ENCODE measurements at regions not wholly inside any gene's neighbourhood (a gene's known extent, or its start where the extent isn't known, plus 50 kb on each side); places are given as distances from the start of the nearest gene placed in this dataset.

- no peaks in the 10 kb centered on the region for H3K4me1 ChIP-seq
- DNase-seq (ENCODE audit: low spot score in 2 of 2), result no peak
- no peaks in the 10 kb centered on the region for H3K27me3 ChIP-seq (ENCODE audit: low read depth)
- H3K9me3 ChIP-seq, result no peaks in the 10 kb centered on the region
- H3K4me3 ChIP-seq, result no peak overlapping the region
- H3K36me3 ChIP-seq (replicated peaks), result no peaks in the 10 kb centered on the region
- in situ Hi-C loops (cut with MboI; ENCODE audit: low sequenced_read_pairs), result no loop called here
Measured at GRCh38 chr5:158285698-158286097, 426.8 kb upstream of the CLINT1 start.

GRCh38 chr5:158284242-158284641 lies 425.3 kb upstream of the CLINT1 start:
- no peaks in the 10 kb centered on the region for H3K36me3 ChIP-seq (replicated peaks)
- no peaks in the 10 kb centered on the region for H3K4me1 ChIP-seq
- no peaks in the 10 kb centered on the region for H3K27me3 ChIP-seq (ENCODE audit: low read depth)
- no peak overlapping the region for H3K4me3 ChIP-seq
- in situ Hi-C loops (cut with MboI; ENCODE audit: low sequenced_read_pairs), result no loop called here
- no peaks in the 10 kb centered on the region for H3K9me3 ChIP-seq
- no peak for DNase-seq (ENCODE audit: low spot score in 2 of 2)

DNA sequence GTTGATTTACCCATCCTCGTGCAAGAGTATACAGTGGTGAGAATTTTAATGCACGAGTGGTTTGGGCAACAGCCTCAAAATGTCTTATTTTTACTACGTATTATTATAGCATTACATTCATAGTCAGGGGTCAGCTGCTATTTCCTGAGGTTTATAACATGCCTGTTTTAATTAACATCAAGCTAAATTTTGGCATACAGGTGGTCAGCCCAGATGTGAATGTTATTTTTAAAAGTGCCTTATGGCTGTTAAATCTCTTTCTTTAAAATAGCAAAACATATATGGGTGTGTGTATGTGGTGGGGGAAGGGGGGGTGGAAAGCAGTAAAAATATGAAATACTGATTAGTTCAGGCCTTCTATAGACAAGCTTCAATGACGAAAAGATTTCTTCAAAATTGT lies 424.5 kb upstream of the CLINT1 start:
- DNase-seq (ENCODE audit: low spot score in 2 of 2), result no peak
- in situ Hi-C loops (cut with MboI; ENCODE audit: low sequenced_read_pairs), result no loop called here

GRCh38 chr5:158278216-158278925 lies 419.4 kb upstream of the CLINT1 start:
- no peaks in the 10 kb centered on the region for H3K36me3 ChIP-seq (replicated peaks)
- H3K9me3 ChIP-seq, result no peaks in the 10 kb centered on the region
- no peaks in the 10 kb centered on the region for H3K27me3 ChIP-seq (ENCODE audit: low read depth)
- DNase-seq (ENCODE audit: low spot score in 2 of 2), result no peak
- H3K4me3 ChIP-seq, result no peak overlapping the region
- H3K4me1 ChIP-seq, result no peaks in the 10 kb centered on the region
- in situ Hi-C loops (cut with MboI; ENCODE audit: low sequenced_read_pairs), result no loop called here

More for the DNA sequence above, 424.5 kb upstream of the CLINT1 start:
- no peaks in the 10 kb centered on the region for H3K36me3 ChIP-seq (replicated peaks)
- no peaks in the 10 kb centered on the region for H3K4me1 ChIP-seq
- H3K27me3 ChIP-seq (ENCODE audit: low read depth), result no peaks in the 10 kb centered on the region
- H3K9me3 ChIP-seq, result no peaks in the 10 kb centered on the region
- no peak overlapping the region for H3K4me3 ChIP-seq

DNA sequence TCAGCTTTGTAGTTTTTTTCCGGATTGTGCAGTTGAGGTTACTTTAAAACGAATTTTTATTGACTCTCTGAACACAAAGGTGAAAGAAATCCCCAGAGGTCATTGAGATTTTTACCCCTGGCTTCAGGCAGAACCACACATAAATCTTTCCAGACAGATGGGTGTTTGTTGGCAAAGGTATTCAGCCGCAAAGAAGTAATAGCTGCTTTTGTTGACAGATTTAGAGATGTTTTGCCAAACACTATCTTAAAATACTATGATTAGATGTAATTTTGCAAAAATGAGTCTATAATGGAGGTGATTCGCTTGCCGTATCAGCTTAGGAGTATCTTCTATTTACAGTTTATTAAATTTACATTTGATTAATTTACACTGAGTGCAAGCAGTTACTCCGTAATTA lies 418.3 kb upstream of the CLINT1 start:
- DNase-seq (ENCODE audit: low spot score in 2 of 2), result no peak
- Histone ChIP-seq H3K27me3 (ENCODE audit: low read depth) (no peaks in the 10 kb centered on the region), H3K36me3 (replicated peaks) (no peaks in the 10 kb centered on the region), H3K4me1 (no peaks in the 10 kb centered on the region), H3K9me3 (no peaks in the 10 kb centered on the region), H3K4me3 (no peak overlapping the region)
- in situ Hi-C loops (cut with MboI; ENCODE audit: low sequenced_read_pairs), result no loop called here

DNA sequence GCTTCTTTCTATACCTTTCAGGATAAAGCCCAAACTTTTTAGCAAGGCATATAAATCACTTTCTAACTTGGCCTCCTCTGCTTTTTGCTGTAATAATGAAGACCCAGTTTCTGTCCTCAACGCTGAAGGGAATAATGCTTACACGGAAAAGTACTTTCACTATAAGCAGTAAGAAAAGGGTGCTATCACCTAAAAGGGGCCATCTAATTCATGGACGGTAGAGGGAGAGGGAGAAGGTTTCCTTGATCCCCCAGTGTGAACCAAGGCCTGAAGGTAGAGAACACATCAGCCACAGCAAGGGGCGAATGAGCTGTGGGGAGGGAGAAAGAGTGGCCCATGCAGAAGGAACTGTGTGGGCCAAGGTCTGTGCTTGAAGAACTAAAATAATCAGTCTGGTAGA lies 417.7 kb upstream of the CLINT1 start:
- in situ Hi-C loops (cut with MboI; ENCODE audit: low sequenced_read_pairs), result no loop called here
- Histone ChIP-seq H3K4me1 (no peaks in the 10 kb centered on the region), H3K9me3 (no peaks in the 10 kb centered on the region), H3K36me3 (replicated peaks) (no peaks in the 10 kb centered on the region), H3K4me3 (no peak overlapping the region), H3K27me3 (ENCODE audit: low read depth) (no peaks in the 10 kb centered on the region)
- DNase-seq (ENCODE audit: low spot score in 2 of 2), result no peak

- Histone ChIP-seq H3K4me1 (no peaks in the 10 kb centered on the region), H3K27me3 (ENCODE audit: low read depth) (no peaks in the 10 kb centered on the region), H3K36me3 (replicated peaks) (no peaks in the 10 kb centered on the region), H3K9me3 (no peaks in the 10 kb centered on the region), H3K4me3 (no peak overlapping the region)
- in situ Hi-C loops (cut with MboI; ENCODE audit: low sequenced_read_pairs), result no loop called here
- no peak for DNase-seq (ENCODE audit: low spot score in 2 of 2)
Measured at GRCh38 chr5:158275511-158275910, 416.6 kb upstream of the CLINT1 start.

- no peak for DNase-seq (ENCODE audit: low spot score in 2 of 2)
- Histone ChIP-seq H3K9me3 (no peaks in the 10 kb centered on the region), H3K36me3 (replicated peaks) (no peaks in the 10 kb centered on the region), H3K4me3 (no peak overlapping the region), H3K4me1 (no peaks in the 10 kb centered on the region), H3K27me3 (ENCODE audit: low read depth) (no peaks in the 10 kb centered on the region)
- in situ Hi-C loops (cut with MboI; ENCODE audit: low sequenced_read_pairs), result no loop called here
Measured at GRCh38 chr5:158273035-158273434, 414.1 kb upstream of the CLINT1 start.

- H3K27me3 ChIP-seq (ENCODE audit: low read depth), result no peaks in the 10 kb centered on the region
- no peak overlapping the region for H3K4me3 ChIP-seq
- in situ Hi-C loops (cut with MboI; ENCODE audit: low sequenced_read_pairs), result no loop called here
- H3K9me3 ChIP-seq, result no peaks in the 10 kb centered on the region
- DNase-seq (ENCODE audit: low spot score in 2 of 2), result no peak
- no peaks in the 10 kb centered on the region for H3K36me3 ChIP-seq (replicated peaks)
- H3K4me1 ChIP-seq, result no peaks in the 10 kb centered on the region
Measured at GRCh38 chr5:158272409-158272808, 413.5 kb upstream of the CLINT1 start.

GRCh38 chr5:158270996-158271554 lies 412.1 kb upstream of the CLINT1 start:
- Histone ChIP-seq H3K4me1 (no peaks in the 10 kb centered on the region), H3K36me3 (replicated peaks) (no peaks in the 10 kb centered on the region), H3K27me3 (ENCODE audit: low read depth) (no peaks in the 10 kb centered on the region), H3K9me3 (no peaks in the 10 kb centered on the region), H3K4me3 (no peak overlapping the region)
- in situ Hi-C loops (cut with MboI; ENCODE audit: low sequenced_read_pairs), result no loop called here
- DNase-seq (ENCODE audit: low spot score in 2 of 2), result no peak

DNA sequence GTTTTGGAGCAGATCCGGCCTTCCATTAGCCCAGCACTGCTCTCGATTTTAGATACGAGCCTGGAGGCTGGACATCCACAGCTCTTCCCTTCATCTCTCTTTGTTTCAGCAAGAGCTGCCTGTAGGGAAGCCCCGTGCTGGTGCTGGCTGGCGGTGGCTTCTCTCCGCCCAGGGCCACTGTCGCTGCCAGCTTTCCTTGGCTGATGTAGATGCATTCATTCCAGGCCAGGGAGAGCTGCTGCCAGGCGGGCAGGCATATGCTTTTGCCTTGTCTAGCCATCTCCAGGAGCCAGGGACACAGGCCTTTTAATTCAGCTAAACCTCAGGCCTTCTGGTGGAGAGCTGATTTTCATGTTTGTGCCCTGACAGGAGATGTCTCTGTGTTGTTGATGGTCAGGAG lies 409.3 kb upstream of the CLINT1 start:
- in situ Hi-C loops (cut with MboI; ENCODE audit: low sequenced_read_pairs), result no loop called here
- Histone ChIP-seq H3K9me3 (no peaks in the 10 kb centered on the region), H3K36me3 (replicated peaks) (no peaks in the 10 kb centered on the region), H3K4me1 (no peaks in the 10 kb centered on the region), H3K27me3 (ENCODE audit: low read depth) (0 out of 2 replicates have a peak, but pooled peaks cover 5% of the 10 kb centered on the region), H3K4me3 (no peak overlapping the region)
- no peak for DNase-seq (ENCODE audit: low spot score in 2 of 2)

DNA sequence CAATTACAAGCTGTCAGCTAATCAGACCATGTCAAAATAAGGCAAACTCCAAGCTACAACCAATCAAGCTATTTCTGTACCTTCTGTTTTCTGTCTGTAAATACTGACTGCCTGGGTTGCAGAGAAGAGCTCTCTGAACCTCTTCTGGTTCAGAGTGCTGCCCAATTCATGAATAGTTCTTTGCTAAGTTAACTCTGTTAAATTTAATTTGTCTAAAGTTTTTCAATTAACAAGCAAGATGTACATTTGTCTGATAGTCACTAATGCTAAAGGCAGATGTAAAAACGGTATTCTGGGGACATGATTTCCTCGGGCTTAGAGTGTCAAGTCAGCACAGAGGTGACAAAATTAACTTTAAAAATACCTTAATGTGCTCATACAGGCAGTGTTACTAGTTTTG lies 408.3 kb upstream of the CLINT1 start:
- in situ Hi-C loops (cut with MboI; ENCODE audit: low sequenced_read_pairs), result no loop called here
- H3K36me3 ChIP-seq (replicated peaks), result no peaks in the 10 kb centered on the region
- no peak overlapping the region for H3K4me3 ChIP-seq
- 0 out of 2 replicates have a peak, but pooled peaks cover 5% of the 10 kb centered on the region for H3K27me3 ChIP-seq (ENCODE audit: low read depth)
- no peaks in the 10 kb centered on the region for H3K9me3 ChIP-seq
- DNase-seq (ENCODE audit: low spot score in 2 of 2), result no peak
- no peaks in the 10 kb centered on the region for H3K4me1 ChIP-seq

DNA sequence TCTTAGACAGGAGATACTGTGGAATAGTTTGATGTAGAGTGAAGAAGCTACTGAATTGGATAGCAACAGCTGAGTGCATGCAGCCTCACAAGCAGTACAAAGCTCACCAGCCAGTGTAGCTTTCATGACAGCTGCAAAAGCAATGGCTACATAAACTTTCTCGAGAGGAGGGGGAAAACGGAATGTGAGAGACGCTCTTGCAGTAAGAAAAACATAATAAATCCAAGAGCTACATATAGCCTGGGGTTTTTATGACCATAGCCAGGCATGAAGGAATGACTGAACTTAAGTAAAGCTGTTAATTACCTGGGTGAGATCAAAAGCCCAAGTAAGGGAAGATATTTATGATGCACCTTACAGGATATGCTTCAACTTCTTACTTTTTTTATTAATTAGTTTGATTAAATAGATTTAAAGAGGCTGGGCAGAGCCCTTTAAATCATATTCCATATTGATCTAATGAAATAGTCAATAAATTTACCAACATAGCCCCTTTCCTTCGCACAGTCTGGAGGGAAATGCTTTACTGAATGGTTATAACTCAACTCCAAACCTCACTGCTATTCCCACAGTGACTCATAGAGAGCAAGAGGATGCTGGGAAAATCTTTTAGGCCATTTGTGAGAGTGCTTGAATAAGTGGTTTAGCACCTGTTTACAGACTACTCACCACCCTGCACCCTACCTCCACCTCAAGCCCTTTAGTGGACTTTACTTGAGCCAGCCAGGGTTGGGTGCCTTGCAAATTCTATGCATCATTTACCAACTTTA lies 407.2 kb upstream of the CLINT1 start:
- Histone ChIP-seq H3K36me3 (replicated peaks) (no peaks in the 10 kb centered on the region), H3K4me1 (no peaks in the 10 kb centered on the region), H3K4me3 (no peak overlapping the region), H3K9me3 (no peaks in the 10 kb centered on the region), H3K27me3 (ENCODE audit: low read depth) (0 out of 2 replicates have a peak, but pooled peaks cover 5% of the 10 kb centered on the region)
- in situ Hi-C loops (cut with MboI; ENCODE audit: low sequenced_read_pairs), result no loop called here
- DNase-seq (ENCODE audit: low spot score in 2 of 2), result no peak

- Histone ChIP-seq H3K27me3 (ENCODE audit: low read depth) (0 out of 2 replicates have a peak, but pooled peaks cover 5% of the 10 kb centered on the region), H3K36me3 (replicated peaks) (no peaks in the 10 kb centered on the region), H3K4me3 (no peak overlapping the region), H3K4me1 (no peaks in the 10 kb centered on the region), H3K9me3 (no peaks in the 10 kb centered on the region)
- in situ Hi-C loops (cut with MboI; ENCODE audit: low sequenced_read_pairs), result no loop called here
- no peak for DNase-seq (ENCODE audit: low spot score in 2 of 2)
Measured at GRCh38 chr5:158265346-158265745, 406.4 kb upstream of the CLINT1 start.
